ENCODE measurements at regions not wholly inside any gene's neighbourhood (a gene's known extent, or its start where the extent isn't known, plus 50 kb on each side); places are given as distances from the start of the nearest gene placed in this dataset.

DNA sequence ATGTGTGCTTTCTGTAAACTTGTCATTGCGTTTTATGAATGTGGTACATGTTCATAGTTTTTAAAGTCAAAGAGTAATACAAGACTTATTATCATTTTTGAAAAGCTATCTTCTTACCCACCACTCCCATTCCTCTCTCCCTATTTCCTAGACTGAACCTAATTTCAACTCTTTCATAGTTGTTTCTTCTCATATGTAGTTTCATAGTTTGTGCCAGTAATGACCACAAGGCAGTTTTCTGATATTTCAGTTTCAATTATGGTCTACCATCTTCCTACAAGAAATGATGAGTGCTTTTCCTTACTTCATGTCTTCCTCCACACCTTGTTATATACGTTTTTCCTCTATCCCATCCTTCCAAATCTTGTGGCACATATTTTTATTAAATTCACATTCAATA lies 445.0 kb upstream of the GOLIM4 start:
- TF ChIP-seq REST (IDR thresholded peaks at IDR 0.05; ENCODE audit: low read depth) (no peak), POLR2AphosphoS5 (IDR thresholded peaks at IDR 0.05; ENCODE audit: low read depth, low read length) (no peak), ZFX (IDR thresholded peaks at IDR 0.05) (no peak), POLR2A (IDR thresholded peaks at IDR 0.05; ENCODE audit: borderline replicate concordance, extremely low read depth, insufficient read depth, insufficient read length) (no peak), YY1 (IDR thresholded peaks at IDR 0.05; ENCODE audit: extremely low read depth, insufficient replicate concordance, low read depth, low read length) (no peak), RAD21 (IDR thresholded peaks at IDR 0.05; ENCODE audit: low read depth) (no peak), SP1 (IDR thresholded peaks at IDR 0.05; ENCODE audit: low read depth) (no peak)
- TF ChIP-seq, protein P1, sequence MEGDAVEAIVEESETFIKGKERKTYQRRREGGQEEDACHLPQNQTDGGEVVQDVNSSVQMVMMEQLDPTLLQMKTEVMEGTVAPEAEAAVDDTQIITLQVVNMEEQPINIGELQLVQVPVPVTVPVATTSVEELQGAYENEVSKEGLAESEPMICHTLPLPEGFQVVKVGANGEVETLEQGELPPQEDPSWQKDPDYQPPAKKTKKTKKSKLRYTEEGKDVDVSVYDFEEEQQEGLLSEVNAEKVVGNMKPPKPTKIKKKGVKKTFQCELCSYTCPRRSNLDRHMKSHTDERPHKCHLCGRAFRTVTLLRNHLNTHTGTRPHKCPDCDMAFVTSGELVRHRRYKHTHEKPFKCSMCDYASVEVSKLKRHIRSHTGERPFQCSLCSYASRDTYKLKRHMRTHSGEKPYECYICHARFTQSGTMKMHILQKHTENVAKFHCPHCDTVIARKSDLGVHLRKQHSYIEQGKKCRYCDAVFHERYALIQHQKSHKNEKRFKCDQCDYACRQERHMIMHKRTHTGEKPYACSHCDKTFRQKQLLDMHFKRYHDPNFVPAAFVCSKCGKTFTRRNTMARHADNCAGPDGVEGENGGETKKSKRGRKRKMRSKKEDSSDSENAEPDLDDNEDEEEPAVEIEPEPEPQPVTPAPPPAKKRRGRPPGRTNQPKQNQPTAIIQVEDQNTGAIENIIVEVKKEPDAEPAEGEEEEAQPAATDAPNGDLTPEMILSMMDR (IDR thresholded peaks at IDR 0.05 in 2 of 3, conservative IDR thresholded peaks at IDR 0.05 in 1 of 3; ENCODE audit: borderline replicate concordance in 1 of 3, insufficient read depth in 1 of 3, low read depth in 2 of 3, low read length in 2 of 3), result no peak
- TF ChIP-seq, protein P2, sequence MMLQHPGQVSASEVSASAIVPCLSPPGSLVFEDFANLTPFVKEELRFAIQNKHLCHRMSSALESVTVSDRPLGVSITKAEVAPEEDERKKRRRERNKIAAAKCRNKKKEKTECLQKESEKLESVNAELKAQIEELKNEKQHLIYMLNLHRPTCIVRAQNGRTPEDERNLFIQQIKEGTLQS (IDR thresholded peaks at IDR 0.05), result no peak
